GM10266 (cell line): ENCODE measurements at regions not wholly inside any gene's neighbourhood (a gene's known extent, or its start where the extent isn't known, plus 50 kb on each side); places are given as distances from the start of the nearest gene placed in this dataset.

Experiments
- DNase-seq: peaks from one replicate; pipeline ENCODE4 v3.0.0; 2012; ENCODE audit errors: extremely low spot score
- CTCF ChIP-seq: IDR thresholded peaks from 2 replicates; pipeline ENCODE4 v1.5.1; 2012; ENCODE audit warnings: mild to moderate bottlenecking, low read depth; ENCODE audit not compliant: control insufficient read depth, insufficient read depth; ENCODE audit errors: missing control alignments

- DNase-seq = no peak
- TF ChIP-seq CTCF = no peak
Measured at GRCh38 chr18:39774957-39775598, 2180.0 kb upstream of the PIK3C3 start.

- no peak for TF ChIP-seq CTCF
- no peak for DNase-seq
Measured at GRCh38 chr18:39773646-39774045, 2181.4 kb upstream of the PIK3C3 start.

- DNase-seq = no peak
- no peak for TF ChIP-seq CTCF
Measured at GRCh38 chr18:39772155-39772919, 2182.7 kb upstream of the PIK3C3 start.

- no peak for DNase-seq
- no peak for TF ChIP-seq CTCF
Measured at GRCh38 chr18:39770399-39770798, 2184.6 kb upstream of the PIK3C3 start.

GRCh38 chr18:39764873-39765272 is 2190.2 kb upstream of the PIK3C3 start:
- DNase-seq = no peak
- no peak for TF ChIP-seq CTCF

- no peak for TF ChIP-seq CTCF
- no peak for DNase-seq
Measured at GRCh38 chr18:39761273-39761672, 2193.8 kb upstream of the PIK3C3 start.

GRCh38 chr18:39759926-39760325 is 2194.3 kb upstream of the CELF4 start:
- TF ChIP-seq CTCF = no peak
- DNase-seq = no peak
